CD4-positive, alpha-beta T cell treated with Interleukin-4 for 4 hours (primary cell): ENCODE measurements at regions not wholly inside any gene's neighbourhood (a gene's known extent, or its start where the extent isn't known, plus 50 kb on each side); places are given as distances from the start of the nearest gene placed in this dataset.
"Not testable (repeated sequence)": the region's sequence is repeated elsewhere in the genome, so short reads cannot be mapped to it uniquely, and the experiment has no call there.

ENCODE experiments used
- DNase-seq: peaks from one replicate; pipeline ENCODE4 v3.0.0-alpha.2; 2020

DNA sequence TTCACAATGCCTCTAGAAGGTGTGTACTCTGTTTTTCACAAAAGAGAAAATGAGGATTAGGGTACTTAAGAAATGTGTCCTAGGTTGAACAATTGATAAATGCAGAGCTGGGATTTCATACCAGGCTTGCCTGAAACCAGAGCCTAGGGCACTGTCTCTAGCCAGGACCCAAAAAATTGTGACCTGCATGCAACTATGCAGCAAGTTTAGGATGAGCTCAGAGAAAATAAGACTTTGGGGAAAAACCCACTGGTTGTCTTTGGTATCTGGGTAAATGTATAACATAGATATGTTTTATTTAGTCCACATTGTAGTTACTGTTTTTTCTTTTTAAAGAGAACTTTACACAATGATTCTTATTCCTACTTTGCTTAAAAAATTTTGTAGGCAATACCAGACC is 177.1 kb upstream of the SEMA6A start:
- no peak for DNase-seq

DNA sequence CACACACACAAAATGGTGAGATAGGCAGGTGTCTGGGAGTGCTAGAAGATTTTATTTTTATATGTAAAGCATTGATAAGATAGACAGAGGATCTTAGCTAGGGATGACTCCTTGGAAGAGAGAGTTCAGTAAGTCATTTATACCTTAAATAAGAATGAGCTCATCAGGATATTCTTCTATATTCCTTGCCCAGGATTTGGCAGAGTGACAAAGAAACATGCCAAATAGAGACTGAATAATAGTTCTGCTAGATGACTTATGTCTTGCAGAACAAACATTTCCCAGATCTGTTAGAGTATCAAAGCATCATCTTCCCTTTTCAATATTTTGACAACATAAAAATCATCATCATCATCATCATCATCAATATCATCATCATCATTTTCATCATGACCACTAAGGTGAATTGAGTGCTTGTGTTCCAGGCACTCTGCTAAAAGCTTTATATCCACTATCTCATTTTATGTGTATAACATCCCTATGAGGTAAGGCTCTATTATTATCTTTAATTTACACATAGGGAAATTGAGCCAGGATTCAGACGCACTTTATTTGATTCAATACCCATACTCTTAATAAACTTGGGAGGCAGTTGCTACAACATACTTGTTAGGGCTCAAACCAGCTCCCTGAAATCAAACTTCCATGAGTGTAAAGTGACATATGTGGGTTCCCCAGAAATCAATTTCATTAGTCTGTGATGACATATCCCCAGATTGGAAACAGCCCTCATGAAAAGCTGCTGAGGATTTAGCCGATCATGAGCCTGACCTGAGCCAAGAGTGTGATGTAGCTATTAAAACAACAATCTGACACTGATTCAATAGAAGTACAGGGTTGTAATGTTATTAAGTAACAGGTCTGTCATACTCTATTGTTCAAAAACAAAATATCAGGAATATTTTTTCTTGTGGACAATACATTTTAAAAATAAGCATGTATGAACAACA is 176.3 kb upstream of the SEMA6A start:
- no peak for DNase-seq

GRCh38 chr5:116747881-116748280 is 173.3 kb upstream of the SEMA6A start:
- no peak for DNase-seq

DNA sequence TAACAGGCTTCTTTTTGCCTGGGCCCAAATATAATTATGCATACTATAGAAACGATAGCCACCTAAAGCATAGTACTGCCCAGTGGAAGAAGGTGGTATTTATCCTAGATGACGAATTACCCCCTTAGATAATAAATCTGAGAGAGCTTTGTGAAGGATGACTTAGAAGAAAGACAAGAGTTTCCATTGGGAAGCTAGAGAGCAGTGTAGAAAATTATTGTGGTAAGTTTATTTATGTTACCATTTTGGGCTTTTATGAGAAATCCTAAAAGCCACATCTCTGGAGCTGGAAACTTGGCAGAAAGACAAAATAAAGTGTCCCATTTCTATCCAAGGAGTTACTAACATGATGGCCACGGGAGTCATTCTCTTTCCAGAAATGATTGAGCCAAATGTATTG is 172.0 kb upstream of the SEMA6A start:
- no peak for DNase-seq

DNA sequence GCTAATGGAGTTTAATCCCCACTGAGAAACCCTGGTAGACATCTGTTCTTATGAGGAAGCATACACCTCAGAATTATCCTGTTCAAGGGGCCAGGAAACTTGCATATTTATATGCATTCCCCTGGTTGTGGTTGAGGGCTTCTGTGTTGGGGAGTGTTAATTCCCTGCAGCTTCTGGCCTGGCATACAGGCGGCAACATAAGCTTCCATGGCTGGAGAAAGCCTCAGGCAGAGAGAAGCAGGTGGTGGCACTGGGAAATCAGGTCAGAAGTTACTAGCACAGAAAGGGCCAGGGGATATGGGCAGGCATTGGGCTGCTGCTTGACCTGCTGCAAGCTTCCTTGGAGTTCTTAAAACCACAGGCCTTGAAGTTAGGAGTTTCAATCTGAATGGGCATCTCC is 166.1 kb upstream of the SEMA6A start:
- no peak for DNase-seq

GRCh38 chr5:116739571-116739970 is 164.9 kb upstream of the SEMA6A start:
- DNase-seq = no peak

DNA sequence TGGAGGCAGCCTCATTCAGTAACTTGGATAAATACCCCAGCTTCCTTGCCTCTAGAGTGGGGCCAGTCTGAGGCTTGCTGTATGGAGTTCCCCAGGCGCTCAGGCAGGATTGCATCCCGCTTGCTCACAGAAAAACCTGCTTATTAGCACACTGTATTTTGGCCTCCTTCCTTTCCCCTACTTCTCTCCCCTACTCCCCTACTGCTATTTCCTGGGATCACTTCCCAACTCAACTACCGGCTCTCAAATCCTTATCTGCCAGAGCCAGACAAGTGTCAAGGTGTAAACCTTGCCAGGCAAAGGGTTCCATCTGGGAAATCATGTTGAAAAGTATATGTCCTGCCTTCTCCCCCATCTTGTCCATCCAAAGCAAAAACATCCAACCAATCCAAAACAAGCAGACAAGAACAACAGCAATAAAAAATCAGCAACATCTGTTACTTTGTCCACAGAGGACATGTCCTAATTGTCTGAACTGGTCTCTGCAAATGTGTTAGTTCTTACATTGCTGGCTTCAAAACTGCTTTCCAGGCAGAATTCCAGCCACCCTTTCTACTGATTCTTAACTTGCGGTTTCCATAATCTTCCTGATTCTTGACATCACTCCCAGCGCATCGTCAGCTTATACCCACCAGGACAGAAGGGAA is 164.1 kb upstream of the SEMA6A start:
- DNase-seq = no peak

- no peak for DNase-seq
Observed at GRCh38 chr5:116738239-116738614, 163.6 kb upstream of the SEMA6A start.

DNA sequence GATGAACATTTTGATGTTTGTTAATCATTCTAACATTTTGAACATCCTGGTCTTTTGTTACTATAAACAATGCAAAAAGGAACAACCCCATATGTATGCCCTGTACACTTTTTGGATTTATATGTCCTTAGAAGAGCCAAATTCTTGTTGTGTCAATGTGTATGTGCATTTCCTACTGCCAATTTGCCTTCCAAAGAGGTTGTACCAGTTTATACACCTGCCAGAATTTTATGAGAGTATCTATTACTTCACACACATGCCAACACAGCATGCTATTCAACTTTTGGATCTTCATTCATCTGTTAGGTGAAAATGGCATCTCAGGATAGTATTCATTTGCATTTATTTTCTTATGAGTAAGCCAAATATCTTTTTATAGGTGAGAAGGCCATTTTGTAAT is 162.0 kb upstream of the SEMA6A start:
- no peak for DNase-seq

GRCh38 chr5:116733991-116734975 is 159.7 kb upstream of the SEMA6A start:
- DNase-seq = no peak

DNA sequence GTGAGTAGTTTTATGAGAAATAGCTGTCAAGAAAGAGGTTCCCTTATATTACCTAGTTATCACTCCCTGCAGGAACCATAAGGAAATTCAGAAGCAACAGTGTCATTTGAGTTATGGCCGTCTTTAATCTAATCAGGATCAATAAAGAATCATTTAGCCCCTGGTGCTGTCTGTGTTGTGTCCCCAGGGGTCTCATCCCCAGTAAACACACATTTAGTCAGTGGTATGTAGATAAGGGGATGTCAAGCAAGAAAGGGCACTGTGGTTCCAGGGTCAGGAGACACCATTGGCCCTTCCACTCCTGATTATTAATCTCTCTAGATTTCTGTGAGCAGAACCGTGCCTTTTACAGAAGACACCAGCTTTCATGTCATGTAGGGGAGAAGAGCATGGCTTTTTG is 158.0 kb upstream of the SEMA6A start:
- no peak for DNase-seq

DNA sequence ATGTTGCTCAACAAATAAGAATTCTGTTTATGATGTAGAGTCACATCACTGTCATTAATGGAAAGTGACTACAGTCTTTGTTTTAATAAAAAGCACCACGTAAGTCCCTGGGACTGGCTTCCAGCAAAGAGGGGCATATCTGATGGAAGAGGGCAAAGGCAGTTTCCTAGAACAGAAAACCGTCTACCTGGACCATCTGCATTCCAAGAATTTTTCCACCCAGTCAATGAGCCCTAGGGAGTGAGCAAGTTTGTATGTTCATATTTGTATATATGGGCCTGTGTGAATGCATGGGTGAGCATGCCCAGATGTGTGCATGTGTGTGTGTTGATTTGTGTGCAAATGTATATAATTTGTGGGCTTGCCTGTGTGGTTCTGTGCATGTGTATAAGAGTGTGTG is 156.8 kb upstream of the SEMA6A start:
- DNase-seq = no peak

GRCh38 chr5:116730706-116731105 is 156.1 kb upstream of the SEMA6A start:
- DNase-seq = no peak

DNA sequence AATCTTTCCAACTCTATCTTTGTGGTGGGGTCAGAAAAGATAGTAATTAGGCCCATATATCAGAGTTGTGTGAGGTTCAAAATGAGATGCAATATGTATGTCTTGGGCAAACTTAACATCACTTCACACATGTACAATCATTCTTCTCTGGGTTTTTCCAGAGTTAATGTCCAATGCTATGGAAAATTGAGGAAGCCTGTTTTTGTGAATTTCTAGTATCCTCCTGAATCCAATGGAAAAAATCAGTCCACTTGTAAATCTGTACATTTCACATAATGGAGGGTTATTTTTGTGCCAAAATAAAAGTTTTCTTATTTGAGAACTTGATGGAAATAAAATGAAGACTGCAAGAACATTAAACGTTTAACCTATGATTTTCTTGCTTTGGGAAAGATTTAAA is 155.6 kb upstream of the SEMA6A start:
- DNase-seq = no peak

DNA sequence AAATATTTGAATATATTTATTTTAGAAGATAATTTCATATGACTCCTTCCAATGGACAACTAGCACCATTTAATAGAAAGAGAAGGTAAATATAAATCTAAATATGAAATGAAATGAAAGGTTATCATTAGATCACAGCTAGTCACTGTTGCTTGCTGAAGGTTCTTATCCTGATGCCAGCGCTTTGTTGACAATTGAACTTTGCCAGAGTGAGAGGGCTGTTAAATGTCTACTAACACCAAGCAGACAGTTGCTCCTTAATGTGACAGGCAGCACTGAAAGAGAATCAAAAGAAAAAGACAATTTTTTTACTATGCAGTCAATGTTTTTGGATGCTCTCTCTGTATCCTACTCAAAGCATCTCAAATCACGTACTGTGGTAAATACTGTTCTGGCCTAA is 152.6 kb upstream of the SEMA6A start:
- DNase-seq = no peak

DNA sequence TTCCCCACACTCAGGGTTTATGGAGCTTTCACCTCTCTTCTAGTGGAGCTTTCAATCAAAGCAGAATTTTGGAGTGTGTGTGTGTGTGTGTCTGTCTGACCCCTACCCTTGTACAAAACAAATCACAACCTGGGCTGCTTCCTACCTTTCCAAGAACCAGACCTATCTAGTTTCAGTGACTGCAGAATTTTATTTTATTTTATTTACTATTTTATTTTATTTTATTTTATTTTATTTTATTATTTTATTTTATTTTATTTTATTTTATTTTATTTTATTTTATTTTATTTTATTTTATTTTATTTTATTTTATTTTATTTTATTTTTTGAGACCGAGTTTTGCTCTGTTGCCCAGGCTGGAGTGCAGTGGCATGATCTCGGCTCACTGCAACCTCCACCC is 151.6 kb upstream of the SEMA6A start:
- DNase-seq = not testable (repeated sequence)

GRCh38 chr5:116724971-116725370 is 150.3 kb upstream of the SEMA6A start:
- no peak for DNase-seq

GRCh38 chr5:116722651-116723050 is 148.0 kb upstream of the SEMA6A start:
- DNase-seq = no peak

- no peak for DNase-seq
Observed at GRCh38 chr5:116719106-116719505, 144.5 kb upstream of the SEMA6A start.

DNA sequence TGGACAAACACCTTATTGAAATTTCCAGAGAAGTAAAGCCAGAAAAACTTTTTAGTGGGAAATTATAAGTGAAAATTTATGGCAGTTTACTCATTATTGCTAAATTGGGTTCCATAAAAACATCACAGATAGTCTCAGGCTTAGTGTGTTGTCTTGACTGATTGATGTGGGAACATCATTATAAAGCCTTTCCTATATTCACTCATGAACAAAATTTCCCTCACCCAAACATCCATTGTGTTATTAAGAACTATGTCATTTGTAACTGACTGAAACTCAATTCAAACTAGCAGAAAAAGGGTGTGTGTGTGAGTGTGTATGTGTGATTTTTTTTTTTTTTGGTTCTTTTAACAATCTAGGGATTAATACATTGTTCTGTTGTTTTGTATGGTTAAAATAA is 143.7 kb upstream of the SEMA6A start:
- DNase-seq = no peak

- no peak for DNase-seq
Observed at GRCh38 chr5:116709082-116709481, 134.5 kb upstream of the SEMA6A start.

- DNase-seq = not testable (repeated sequence)
Observed at GRCh38 chr5:116705121-116705519, 130.5 kb upstream of the SEMA6A start.

GRCh38 chr5:116703941-116704340 is 129.3 kb upstream of the SEMA6A start:
- no peak for DNase-seq
